Lower leg skin (tissue), 3 donors: ENCODE measurements at regions not wholly inside any gene's neighbourhood (a gene's known extent, or its start where the extent isn't known, plus 50 kb on each side); places are given as distances from the start of the nearest gene placed in this dataset.
"Not testable (repeated sequence)": the region's sequence is repeated elsewhere in the genome, so short reads cannot be mapped to it uniquely, and the experiment has no call there.

Experiments
- CTCF ChIP-seq, 3 donors: fragments of 450-650 bp; IDR thresholded peaks; one replicate each; pipeline ENCODE4 v1.5.1; 2016; ENCODE audit warnings: antibody characterized with exemption in 3 of 3, mild to moderate bottlenecking in 3 of 3, moderate library complexity in 2 of 3
- POLR2A ChIP-seq, 2 donors: fragments of 450-650 bp; IDR thresholded peaks; one replicate each; pipeline ENCODE4 v1.6.1; 2016 to 2017; ENCODE audit warnings: antibody characterized with exemption in 2 of 2, mild to moderate bottlenecking in 1 of 2, moderate library complexity in 1 of 2

DNA sequence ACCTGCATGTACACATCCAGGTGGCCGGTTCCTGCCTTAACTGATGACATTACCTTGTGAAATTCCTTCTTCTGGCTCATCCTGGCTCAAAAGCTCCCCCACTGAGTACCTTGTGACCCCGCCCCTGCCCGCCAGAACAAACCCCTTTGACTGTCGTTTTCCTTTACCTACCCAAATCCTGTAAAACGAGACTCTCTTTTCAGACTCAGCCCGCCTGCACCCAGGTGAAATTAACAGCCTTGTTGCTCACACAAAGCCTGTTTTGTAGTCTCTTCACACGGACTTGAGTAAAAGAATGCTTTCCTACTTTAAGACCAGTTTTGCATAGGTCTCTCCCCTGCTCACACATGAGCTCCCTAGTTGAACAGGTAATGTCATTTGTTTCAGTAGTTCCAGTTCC is 667.4 kb upstream of the GBE1 start:
- TF ChIP-seq CTCF, POLR2A (IDR thresholded peaks at IDR 0.05): not testable (repeated sequence)
